Mesenchymal stem cell (in vitro differentiated cells and primary cell): ENCODE measurements at regions not wholly inside any gene's neighbourhood (a gene's known extent, or its start where the extent isn't known, plus 50 kb on each side); places are given as distances from the start of the nearest gene placed in this dataset.

Experiments
- DNase-seq: peaks from one replicate; pipeline ENCODE4 v3.0.0-alpha.2; 2013
- H2AFZ ChIP-seq: one replicate; pipeline ENCODE4 v1.6.1; 2013; ENCODE audit warnings: low read depth, mild to moderate bottlenecking, control low read depth, inconsistent platforms, low read length, moderate library complexity
- H2AK5ac ChIP-seq: 2 replicates; pipeline ENCODE4 v1.6.1; 2013; ENCODE audit warnings: low read length, moderate library complexity, mild to moderate bottlenecking, inconsistent platforms; ENCODE audit not compliant: severe bottlenecking
- H2BK120ac ChIP-seq: one replicate; pipeline ENCODE4 v1.6.1; 2013; ENCODE audit warnings: low read depth, mild to moderate bottlenecking, inconsistent platforms, low read length, moderate library complexity
- H2BK12ac ChIP-seq, 2 experiments: one replicate each; pipeline ENCODE4 v1.6.1; 2013; ENCODE audit warnings: inconsistent platforms in 2 of 2, low read length in 2 of 2, mild to moderate bottlenecking in 2 of 2, moderate library complexity in 2 of 2, control low read depth in 1 of 2
- H2BK15ac ChIP-seq: one replicate; pipeline ENCODE4 v1.6.1; 2013; ENCODE audit warnings: mild to moderate bottlenecking, low read depth, inconsistent platforms; ENCODE audit not compliant: poor library complexity, severe bottlenecking
- H2BK5ac ChIP-seq: 2 replicates; pipeline ENCODE4 v1.6.1; 2013; ENCODE audit warnings: low read depth, mild to moderate bottlenecking, low read length, control low read depth, inconsistent platforms; ENCODE audit not compliant: poor library complexity, severe bottlenecking
- H3K14ac ChIP-seq, 2 experiments: one replicate each; pipeline ENCODE4 v1.6.1; 2013; ENCODE audit warnings: inconsistent platforms in 2 of 2, low read length in 2 of 2, control low read depth in 1 of 2, mild to moderate bottlenecking in 1 of 2, moderate library complexity in 1 of 2
- H3K18ac ChIP-seq, 2 experiments: one replicate each; pipeline ENCODE4 v1.6.1; 2013; ENCODE audit warnings: inconsistent platforms in 2 of 2, low read length in 2 of 2, control low read depth in 1 of 2, low read depth in 1 of 2, mild to moderate bottlenecking in 1 of 2
- H3K23ac ChIP-seq, 2 experiments: one replicate each; pipeline ENCODE4 v1.6.1; 2013; ENCODE audit warnings: inconsistent platforms in 2 of 2, low read length in 2 of 2, mild to moderate bottlenecking in 2 of 2, moderate library complexity in 2 of 2, control low read depth in 1 of 2
- H3K27ac ChIP-seq: 2 replicates; pipeline ENCODE4 v1.5.1; 2013; ENCODE audit warnings: mild to moderate bottlenecking, moderate library complexity, low read length, control low read depth, inconsistent platforms; ENCODE audit not compliant: poor library complexity, severe bottlenecking
- H3K27me3 ChIP-seq, 2 experiments: 2 replicates each; pipeline versions ENCODE4 v1.6.1 to v1.7.0; 2013; ENCODE audit warnings: low read length in 2 of 2, mild to moderate bottlenecking in 2 of 2, moderate library complexity in 2 of 2, control low read depth in 1 of 2, inconsistent platforms in 1 of 2; ENCODE audit not compliant: control insufficient read depth in 1 of 2, insufficient read depth in 1 of 2
- H3K36me3 ChIP-seq, 2 experiments: 2 replicates each; pipeline versions ENCODE4 v1.6.1 to v1.7.0; 2013; ENCODE audit warnings: low read length in 2 of 2, control low read depth in 1 of 2, inconsistent platforms in 1 of 2, low read depth in 1 of 2, mild to moderate bottlenecking in 1 of 2; ENCODE audit not compliant: insufficient read depth in 2 of 2, control insufficient read depth in 1 of 2
- H3K4ac ChIP-seq, 2 experiments: one replicate each; pipeline ENCODE4 v1.6.1; 2013; ENCODE audit warnings: inconsistent platforms in 2 of 2, low read length in 2 of 2, mild to moderate bottlenecking in 2 of 2, moderate library complexity in 2 of 2, control low read depth in 1 of 2, low read depth in 1 of 2
- H3K4me1 ChIP-seq: 2 replicates; pipeline ENCODE4 v1.6.1; 2013; ENCODE audit warnings: low read depth, low read length, control low read depth; ENCODE audit not compliant: control insufficient read depth, insufficient read depth
- H3K4me2 ChIP-seq: 2 replicates; pipeline ENCODE4 v1.6.1; 2013; ENCODE audit warnings: low read length, mild to moderate bottlenecking, inconsistent platforms; ENCODE audit not compliant: poor library complexity, severe bottlenecking
- H3K4me3 ChIP-seq, 2 experiments: 2 replicates each; pipeline versions ENCODE4 v1.5.1 to v1.7.0; 2013; ENCODE audit warnings: low read length in 2 of 2, mild to moderate bottlenecking in 2 of 2, control low read depth in 1 of 2, low read depth in 1 of 2; ENCODE audit not compliant: insufficient read depth in 1 of 2
- H3K79me1 ChIP-seq: replicated peaks from 2 replicates; pipeline ENCODE4 v1.6.1; 2013; ENCODE audit warnings: mild to moderate bottlenecking, control low read depth, low read length, inconsistent platforms; ENCODE audit not compliant: poor library complexity, severe bottlenecking
- H3K9ac ChIP-seq: 2 replicates; pipeline ENCODE4 v1.7.0; 2013; ENCODE audit warnings: mild to moderate bottlenecking, low read length, moderate library complexity
- H3K9me3 ChIP-seq: 2 replicates; pipeline ENCODE4 v1.7.0; 2013; ENCODE audit warnings: mild to moderate bottlenecking, low read length; ENCODE audit not compliant: control insufficient read depth
- H4K8ac ChIP-seq: one replicate; pipeline ENCODE4 v1.6.1; 2013; ENCODE audit warnings: inconsistent platforms, mild to moderate bottlenecking, low read length, moderate library complexity
- H4K91ac ChIP-seq: one replicate; pipeline ENCODE4 v1.6.1; 2013; ENCODE audit warnings: mild to moderate bottlenecking, low read length, inconsistent platforms
- WGBS: methylation state at CpG from one replicate; pipeline ENCODE4 v1.1.7; 2013; ENCODE audit warnings: mixed read lengths; 5-methylcytosine and 5-hydroxymethylcytosine counted together

DNA sequence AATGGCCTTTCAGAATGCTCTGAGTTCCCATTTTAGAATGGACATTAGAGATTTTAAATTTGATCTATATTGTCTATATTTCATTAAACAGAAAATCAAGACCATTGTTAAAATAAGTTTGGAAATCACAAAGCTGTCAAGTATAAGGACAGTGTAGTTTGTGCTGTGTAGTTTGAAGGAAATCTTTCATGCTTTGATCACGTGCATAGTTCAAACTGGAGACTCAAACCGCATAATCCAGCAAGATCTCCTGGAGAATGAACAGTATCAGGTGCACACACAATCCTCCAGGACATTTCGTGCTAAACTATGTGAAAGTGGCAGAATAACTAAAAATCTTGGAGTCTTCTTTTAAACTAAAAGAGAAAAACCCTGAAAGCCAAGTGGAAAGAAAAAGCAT, 60.8 kb upstream of the TBXT start:
- H3K4ac ChIP-seq = no peak overlapping the region
- peaks cover 1% of the 10 kb centered on the region for H3K4me1 ChIP-seq
- no peak overlapping the region for H3K4me3 ChIP-seq
- H2BK5ac ChIP-seq = no peak overlapping the region
- H2BK15ac ChIP-seq = no peak overlapping the region
- H3K23ac ChIP-seq = no peak overlapping the region
- H3K14ac ChIP-seq = no peak overlapping the region
- 93% methylated on average over 2 of the region's 3 CpGs for WGBS
- H3K27ac ChIP-seq = no peak overlapping the region
- H2AK5ac ChIP-seq = no peak overlapping the region
- H2BK12ac ChIP-seq = no peak overlapping the region
- H3K79me1 ChIP-seq = no peaks in the 10 kb centered on the region
- peaks cover 19 to 28% of the 10 kb centered on the region in 2 experiments for H3K27me3 ChIP-seq
- H3K36me3 ChIP-seq = no peaks in the 10 kb centered on the region
- H2BK120ac ChIP-seq = no peak overlapping the region
- H3K4me2 ChIP-seq = no peak overlapping the region
- no peak overlapping the region for H2AFZ ChIP-seq
- no peak for DNase-seq
- no peak overlapping the region for H4K8ac ChIP-seq
- H3K9ac ChIP-seq = no peak overlapping the region
- H3K18ac ChIP-seq = no peak overlapping the region
- H3K9me3 ChIP-seq = no peaks in the 10 kb centered on the region
- no peak overlapping the region for H4K91ac ChIP-seq

DNA sequence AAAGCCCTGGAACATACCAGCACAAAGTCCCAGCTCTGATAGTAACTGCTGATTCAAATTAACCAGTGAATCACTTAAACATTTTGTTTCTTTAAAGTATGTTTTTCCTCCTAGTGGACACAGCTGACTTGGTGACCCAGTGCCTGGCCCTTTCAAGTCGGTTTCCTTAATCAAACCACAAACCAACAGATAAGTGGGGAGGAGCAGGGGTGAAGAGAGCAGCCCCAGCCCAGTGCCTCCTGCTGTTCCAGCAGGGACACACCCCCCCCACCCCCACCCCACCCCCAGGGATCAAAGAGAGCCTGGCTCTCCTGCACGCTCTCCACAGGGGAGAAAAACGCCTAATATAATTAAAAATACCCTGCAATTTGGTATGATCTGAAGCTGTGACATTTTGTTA, 55.4 kb upstream of the TBXT start:
- no peak overlapping the region for H3K4me3 ChIP-seq
- no peak overlapping the region for H3K27ac ChIP-seq
- 0% methylated on average over 1 of the region's 3 CpGs for WGBS
- H3K36me3 ChIP-seq = no peaks in the 10 kb centered on the region
- no peak overlapping the region for H3K23ac ChIP-seq
- no peak for DNase-seq
- H2AK5ac ChIP-seq = no peak overlapping the region
- H3K14ac ChIP-seq = no peak overlapping the region
- H3K9ac ChIP-seq = no peak overlapping the region
- no peak overlapping the region for H3K18ac ChIP-seq
- no peak overlapping the region for H3K4me2 ChIP-seq
- peaks cover 11 to 12% of the 10 kb centered on the region in 2 experiments for H3K27me3 ChIP-seq
- H2AFZ ChIP-seq = no peak overlapping the region
- no peak overlapping the region for H2BK15ac ChIP-seq
- H3K4me1 ChIP-seq = no peaks in the 10 kb centered on the region
- H3K9me3 ChIP-seq = peaks cover 3% of the 10 kb centered on the region
- H4K91ac ChIP-seq = no peak overlapping the region
- no peak overlapping the region for H2BK5ac ChIP-seq
- no peak overlapping the region for H4K8ac ChIP-seq
- H3K79me1 ChIP-seq = no peaks in the 10 kb centered on the region
- H3K4ac ChIP-seq = no peak overlapping the region
- no peak overlapping the region for H2BK12ac ChIP-seq
- H2BK120ac ChIP-seq = no peak overlapping the region

GRCh38 chr6:166222631-166223030, 55.0 kb upstream of the TBXT start:
- Histone ChIP-seq H3K14ac (no peak overlapping the region), H2BK120ac (no peak overlapping the region), H3K79me1 (no peaks in the 10 kb centered on the region), H4K91ac (no peak overlapping the region), H3K4me3 (no peak overlapping the region), H2BK15ac (no peak overlapping the region), H2BK12ac (no peak overlapping the region), H3K4me2 (no peak overlapping the region), H2AK5ac (no peak overlapping the region), H3K4ac (no peak overlapping the region), H3K4me1 (no peaks in the 10 kb centered on the region), H3K9me3 (peaks cover 3% of the 10 kb centered on the region), H3K36me3 (no peaks in the 10 kb centered on the region), H2BK5ac (no peak overlapping the region), H4K8ac (no peak overlapping the region), H3K27ac (no peak overlapping the region), H3K27me3 (peaks cover 7% of the 10 kb centered on the region in 2 experiments), H3K9ac (no peak overlapping the region), H2AFZ (no peak overlapping the region), H3K18ac (no peak overlapping the region), H3K23ac (no peak overlapping the region)
- DNase-seq = no peak
- WGBS = 80% methylated on average over 9 of the region's 9 CpGs

GRCh38 chr6:166221636-166222035, 54.0 kb upstream of the TBXT start:
- no peaks in the 10 kb centered on the region for H3K79me1 ChIP-seq
- no peak overlapping the region for H2BK5ac ChIP-seq
- 68% methylated on average over 11 of the region's 12 CpGs for WGBS
- no peak overlapping the region for H3K4me2 ChIP-seq
- H2BK12ac ChIP-seq = no peak overlapping the region
- H2BK15ac ChIP-seq = no peak overlapping the region
- no peaks in the 10 kb centered on the region for H3K36me3 ChIP-seq
- no peak overlapping the region for H3K4ac ChIP-seq
- no peak overlapping the region for H4K91ac ChIP-seq
- DNase-seq = no peak
- H3K23ac ChIP-seq = no peak overlapping the region
- no peak overlapping the region for H2AFZ ChIP-seq
- H2AK5ac ChIP-seq = no peak overlapping the region
- H3K4me3 ChIP-seq = no peak overlapping the region
- H4K8ac ChIP-seq = no peak overlapping the region
- no peak overlapping the region for H3K14ac ChIP-seq
- H3K18ac ChIP-seq = no peak overlapping the region
- H2BK120ac ChIP-seq = no peak overlapping the region
- no peak overlapping the region for H3K27ac ChIP-seq
- no peak overlapping the region for H3K9ac ChIP-seq
- H3K27me3 ChIP-seq = peaks cover 6% of the 10 kb centered on the region in 2 experiments
- no peaks in the 10 kb centered on the region for H3K4me1 ChIP-seq
- peaks cover 3% of the 10 kb centered on the region for H3K9me3 ChIP-seq
